ENCODE measurements at regions not wholly inside any gene's neighbourhood (a gene's known extent, or its start where the extent isn't known, plus 50 kb on each side); places are given as distances from the start of the nearest gene placed in this dataset.

GRCh38 chr4:27217261-27217769, 356.7 kb downstream of the STIM2 start:
- TF ChIP-seq GATA2 (IDR thresholded peaks at IDR 0.05; ENCODE audit: low read depth, low read length) (no peak), GATA3 (IDR thresholded peaks at IDR 0.05; ENCODE audit: low read depth, low read length) (no peak)

Measured in SH-SY5Y (cell line).